ENCODE measurements at regions not wholly inside any gene's neighbourhood (a gene's known extent, or its start where the extent isn't known, plus 50 kb on each side); places are given as distances from the start of the nearest gene placed in this dataset.

GRCh38 chr16:73383988-73384365 lies 336.0 kb upstream of the ZFHX3 start:
- 92% methylated on average over 3 of the region's 3 CpGs; no CpG with 5 or more reads in 1 of the 2 experiments for WGBS, 2 experiments (ENCODE audit: extremely low coverage in 1 of 2, insufficient coverage in 1 of 2, insufficient read length in 1 of 2, insufficient replicate concordance in 2 of 2, low coverage in 1 of 2, low lambda C conversion rate in 2 of 2, missing lambda C conversion rate in 1 of 2)
- no peak overlapping the region for H3K23ac ChIP-seq (ENCODE audit: insufficient read length)
- no peaks in the 10 kb centered on the region for H3K9me3 ChIP-seq (ENCODE audit: insufficient read depth in 2 of 2, low read depth in 1 of 2, low read length in 1 of 2)
- no peak for FAIRE-seq
- H3K27ac ChIP-seq (ENCODE audit: low read depth, low read length), result no peak overlapping the region
- no peaks in the 10 kb centered on the region for H3K23me2 ChIP-seq (ENCODE audit: low read depth, low read length)
- no peak overlapping the region for H2BK15ac ChIP-seq (ENCODE audit: low read length)
- no peaks in the 10 kb centered on the region for H4K20me1 ChIP-seq (replicated peaks in 1 of 2; ENCODE audit: control insufficient read depth in 1 of 2, insufficient read depth in 2 of 2, low read length in 2 of 2)
- no peak overlapping the region for H3K4me3 ChIP-seq (ENCODE audit: extremely low read depth in 1 of 4, insufficient read depth in 2 of 4, low read depth in 3 of 4, low read length in 4 of 4)
- H3K18ac ChIP-seq (ENCODE audit: extremely low read depth, low read length), result no peak overlapping the region
- DNase-seq (ENCODE audit: low read depth in 1 of 2, low spot score in 2 of 2), result no peak
- H2BK5ac ChIP-seq (ENCODE audit: low read depth, low read length), result no peak overlapping the region
- H3K9ac ChIP-seq (replicated peaks in 1 of 4; ENCODE audit: extremely low read depth in 1 of 4, low read depth in 3 of 4, low read length in 3 of 4), result no peak overlapping the region
- H3K27me3 ChIP-seq (replicated peaks in 1 of 4; ENCODE audit: control insufficient read depth in 3 of 4, extremely low read depth in 1 of 4, insufficient read depth in 3 of 4, low read length in 3 of 4), result no peaks in the 10 kb centered on the region
- H3K4me1 ChIP-seq (replicated peaks in 1 of 4; ENCODE audit: control insufficient read depth in 3 of 4, insufficient read depth in 4 of 4, low read length in 3 of 4), result no peaks in the 10 kb centered on the region; a peak in 2 of 7 replicates
- no peak overlapping the region for H3K56ac ChIP-seq (replicated peaks; ENCODE audit: insufficient read length, low read depth, low read length)
- no peak overlapping the region for H4K91ac ChIP-seq (replicated peaks; ENCODE audit: insufficient read length, low read length)
- H3K14ac ChIP-seq (ENCODE audit: insufficient read length), result no peak overlapping the region
- no peak overlapping the region for H2AFZ ChIP-seq (ENCODE audit: low read length)
- no peak overlapping the region for H2BK12ac ChIP-seq (ENCODE audit: low read depth, low read length)
- no peak overlapping the region for H4K8ac ChIP-seq (ENCODE audit: extremely low read depth, insufficient read depth, low read length)
- no peak overlapping the region for H2BK20ac ChIP-seq (ENCODE audit: low read length)
- H4K5ac ChIP-seq (ENCODE audit: insufficient read length, low read depth, low read length), result no peak overlapping the region
- no peaks in the 10 kb centered on the region for H3K79me2 ChIP-seq (ENCODE audit: control insufficient read depth in 1 of 2, insufficient read depth in 2 of 2, low read length in 2 of 2)
- H3K4me2 ChIP-seq (ENCODE audit: insufficient read depth in 1 of 2, low read depth in 2 of 2, low read length in 2 of 2), result no peak overlapping the region
- CTCF ChIA-PET (ENCODE audit: partially characterized antibody), result interaction anchor here (1.2 kb wide), 1 partner anchor 567 kb away, joined by 3 read pairs; no protein-coding TSS in a partner anchor
- no peak overlapping the region for H2BK120ac ChIP-seq (replicated peaks; ENCODE audit: low read depth, low read length)
- POLR2A ChIA-PET (ENCODE audit: partially characterized antibody), result interaction anchor here (0.6 kb wide), 1 partner anchor 1080 kb away, joined by 3 read pairs; no protein-coding TSS in a partner anchor
- H3K79me1 ChIP-seq (ENCODE audit: low read depth, low read length), result no peaks in the 10 kb centered on the region
- H3K4ac ChIP-seq (replicated peaks; ENCODE audit: insufficient read length, low read depth, low read length), result no peak overlapping the region
- no peak overlapping the region for H2AK5ac ChIP-seq (ENCODE audit: low read depth, low read length)
- no peaks in the 10 kb centered on the region; a peak in 1 of 8 replicates for H3K36me3 ChIP-seq (ENCODE audit: control insufficient read depth in 2 of 4, insufficient read depth in 4 of 4, low read length in 3 of 4)
- TF ChIP-seq RXRA (IDR thresholded peaks at IDR 0.05; ENCODE audit: insufficient read depth, low read depth, low read length), result no peak
- TF ChIP-seq FOSL1 (IDR thresholded peaks at IDR 0.05; ENCODE audit: insufficient read depth, low read depth, low read length), result no peak
- no peak for TF ChIP-seq BACH1 (IDR thresholded peaks at IDR 0.05; ENCODE audit: low read length)
- no peak for TF ChIP-seq ATF3 (IDR thresholded peaks at IDR 0.05; ENCODE audit: insufficient read depth, low read depth, low read length)
- TF ChIP-seq KDM4A (IDR thresholded peaks at IDR 0.05; ENCODE audit: low read depth, low read length, severe bottlenecking), result no peak

Data from H1 (cell line).